ENCODE measurements at regions not wholly inside any gene's neighbourhood (a gene's known extent, or its start where the extent isn't known, plus 50 kb on each side); places are given as distances from the start of the nearest gene placed in this dataset.

- TF ChIP-seq CTCF (IDR thresholded peaks at IDR 0.05; ENCODE audit: low read length) (no peak), EZH2 (IDR thresholded peaks at IDR 0.05; ENCODE audit: borderline replicate concordance, low read length) (no peak)
These were observed 227.7 kb upstream of the PEX5L start for GRCh38 chr3:180264479-180264878.

Measured in OCI-LY1 (cell line).